Esophagus squamous epithelium (tissue), 5 donors: ENCODE measurements at regions not wholly inside any gene's neighbourhood (a gene's known extent, or its start where the extent isn't known, plus 50 kb on each side); places are given as distances from the start of the nearest gene placed in this dataset.

Source experiments
- DNase-seq: peaks from one replicate; lab custom pipeline; 2025; lab: John Stamatoyannopoulos, UW
- H3K27ac ChIP-seq, 4 donors: fragments of 200-600 bp; sonication (generic); one replicate each; pipeline ENCODE4 v1.5.1; 2016 to 2019; ENCODE audit warnings: mild to moderate bottlenecking in 1 of 4
- H3K27me3 ChIP-seq, 4 donors: fragments of 200-600 bp; sonication (generic); 1 replicate in 3 of 4; 2 replicates in 1 of 4; pipeline versions ENCODE4 v1.5.1 to v1.6.0; 2017 to 2021; ENCODE audit warnings: antibody characterized with exemption in 1 of 4
- H3K36me3 ChIP-seq, 3 donors: fragments of 200-600 bp; sonication (generic); one replicate each; pipeline ENCODE4 v1.5.1; 2016 to 2019
- H3K4me1 ChIP-seq, 3 donors: fragments of 200-600 bp; sonication (generic); one replicate each; pipeline ENCODE4 v1.5.1; 2017 to 2019
- H3K4me3 ChIP-seq, 4 donors: fragments of 200-600 bp; sonication (generic); 1 replicate in 3 of 4; 2 replicates in 1 of 4; pipeline ENCODE4 v1.5.1; 2016 to 2019; ENCODE audit warnings: mild to moderate bottlenecking in 2 of 4, moderate library complexity in 1 of 4
- H3K9me3 ChIP-seq, 3 donors: fragments of 200-600 bp; sonication (generic); one replicate each; pipeline ENCODE4 v1.5.1; 2016 to 2019
- CTCF ChIP-seq, 6 experiments: fragments of 450-650 bp in 4 of 6; fragments of 200-600 bp in 2 of 6; sonication (generic) in 2 of 6; IDR thresholded peaks; one replicate each; pipeline ENCODE4 v1.5.1; 2016 to 2019; ENCODE audit warnings: antibody characterized with exemption in 6 of 6, mild to moderate bottlenecking in 4 of 6, moderate library complexity in 4 of 6
- POLR2A ChIP-seq, 4 donors: fragments of 450-650 bp; IDR thresholded peaks; one replicate each; pipeline ENCODE4 v1.6.1; 2017; ENCODE audit warnings: antibody characterized with exemption in 4 of 4, mild to moderate bottlenecking in 4 of 4, moderate library complexity in 3 of 4
- WGBS, 2 donors: methylation state at CpG; one replicate each; pipeline ENCODE4 v1.1.5; 2018; 5-methylcytosine and 5-hydroxymethylcytosine counted together
- intact Hi-C: fragments of 100-400 bp; cut with DNase I; formaldehyde crosslinking; loops from one replicate; pipeline ENCODE4 v1.15.0; 2022
- donor health status: DM: yes; HTN: yes; CAD: no.

GRCh38 chr13:81487151-81487550 is 1146.2 kb upstream of the SPRY2 start:
- no peaks in the 10 kb centered on the region for H3K4me1 ChIP-seq
- intact Hi-C loops: no loop called here
- no peak overlapping the region for H3K27ac ChIP-seq
- TF ChIP-seq POLR2A (IDR thresholded peaks at IDR 0.05): no peak
- TF ChIP-seq CTCF (IDR thresholded peaks at IDR 0.05): no peak
- H3K36me3 ChIP-seq: no peaks in the 10 kb centered on the region
- 57 to 61% methylated on average over 3 of the region's 3 CpGs for WGBS, 2 donors
- no peaks in the 10 kb centered on the region for H3K27me3 ChIP-seq
- no peak overlapping the region for H3K4me3 ChIP-seq
- no peak for DNase-seq
- H3K9me3 ChIP-seq: no peaks in the 10 kb centered on the region

- 54 to 85% methylated on average over 2 of the region's 2 CpGs for WGBS, 2 donors
- Histone ChIP-seq H3K36me3 (no peaks in the 10 kb centered on the region), H3K27me3 (no peaks in the 10 kb centered on the region), H3K4me3 (no peak overlapping the region), H3K27ac (no peak overlapping the region), H3K4me1 (no peaks in the 10 kb centered on the region), H3K9me3 (no peaks in the 10 kb centered on the region)
- TF ChIP-seq POLR2A (IDR thresholded peaks at IDR 0.05) (no peak), CTCF (IDR thresholded peaks at IDR 0.05) (no peak)
- DNase-seq: no peak
- intact Hi-C loops: no loop called here
Measured at GRCh38 chr13:81480634-81481033, 1139.7 kb upstream of the SPRY2 start.

- no peaks in the 10 kb centered on the region for H3K27me3 ChIP-seq
- TF ChIP-seq CTCF (IDR thresholded peaks at IDR 0.05): no peak
- no peak for TF ChIP-seq POLR2A (IDR thresholded peaks at IDR 0.05)
- H3K9me3 ChIP-seq: no peaks in the 10 kb centered on the region
- intact Hi-C loops: no loop called here
- no peaks in the 10 kb centered on the region for H3K4me1 ChIP-seq
- H3K27ac ChIP-seq: no peak overlapping the region
- DNase-seq: no peak
- WGBS, 2 donors: 73% methylated on average over 3 of the region's 3 CpGs
- no peak overlapping the region for H3K4me3 ChIP-seq
- H3K36me3 ChIP-seq: no peaks in the 10 kb centered on the region
Measured at GRCh38 chr13:81473366-81473899, 1132.5 kb upstream of the SPRY2 start.

- 80 to 81% methylated on average over 3 of the region's 3 CpGs for WGBS, 2 donors
- intact Hi-C loops: no loop called here
- DNase-seq: no peak
- Histone ChIP-seq H3K9me3 (no peaks in the 10 kb centered on the region), H3K27ac (no peak overlapping the region), H3K27me3 (no peaks in the 10 kb centered on the region), H3K4me1 (no peaks in the 10 kb centered on the region), H3K36me3 (no peaks in the 10 kb centered on the region), H3K4me3 (no peak overlapping the region)
- no peak for TF ChIP-seq POLR2A (IDR thresholded peaks at IDR 0.05)
- TF ChIP-seq CTCF (IDR thresholded peaks at IDR 0.05): no peak
Measured at GRCh38 chr13:81458170-81458569, 1117.2 kb upstream of the SPRY2 start.

- H3K36me3 ChIP-seq: no peaks in the 10 kb centered on the region
- no peak overlapping the region for H3K4me3 ChIP-seq
- H3K4me1 ChIP-seq: peaks cover 0 to 16% (median 0%) of the 10 kb centered on the region in 3 donors
- H3K9me3 ChIP-seq: no peaks in the 10 kb centered on the region
- H3K27ac ChIP-seq: no peak overlapping the region
- intact Hi-C loops: no loop called here
- TF ChIP-seq POLR2A (IDR thresholded peaks at IDR 0.05): no peak
- H3K27me3 ChIP-seq: no peaks in the 10 kb centered on the region
- DNase-seq: no peak
Measured at GRCh38 chr13:81446441-81446840, 1105.5 kb upstream of the SPRY2 start.

GRCh38 chr13:81442904-81443303 is 1102.0 kb upstream of the SPRY2 start:
- intact Hi-C loops: no loop called here
- Histone ChIP-seq H3K9me3 (no peaks in the 10 kb centered on the region), H3K4me1 (peaks cover 0 to 16% (median 0%) of the 10 kb centered on the region in 3 donors), H3K27ac (no peak overlapping the region), H3K36me3 (no peaks in the 10 kb centered on the region), H3K27me3 (no peaks in the 10 kb centered on the region), H3K4me3 (no peak overlapping the region)
- no peak for DNase-seq
- no peak for TF ChIP-seq POLR2A (IDR thresholded peaks at IDR 0.05)
- no peak for TF ChIP-seq CTCF (IDR thresholded peaks at IDR 0.05)
- 40 to 62% methylated on average over 1 of the region's 1 CpG for WGBS, 2 donors
